OCI-LY7 (cell line): ENCODE measurements at regions not wholly inside any gene's neighbourhood (a gene's known extent, or its start where the extent isn't known, plus 50 kb on each side); places are given as distances from the start of the nearest gene placed in this dataset.
"Not testable (repeated sequence)": the region's sequence is repeated elsewhere in the genome, so short reads cannot be mapped to it uniquely, and the experiment has no call there.

Experiments
- BruUV-seq: library from RNA; stranded (reverse); fragments of 400-500 nt; replicated peaks from 2 replicates; lab custom pipeline; 2021; lab: Mats Ljungman, UMichigan
- CTCF ChIA-PET: fragments of 300-600 bp; sonication (Branson Sonifier 250); formaldehyde crosslinking; loops from one replicate; lab custom pipeline; 2022; ENCODE audit warnings: antibody characterized with exemption; ENCODE audit not compliant: unreplicated experiment; lab: Charles Lee
- POLR2A ChIA-PET: fragments of 300-600 bp; sonication (Branson Sonifier 250); formaldehyde crosslinking; loops from one replicate; lab custom pipeline; 2022; ENCODE audit warnings: antibody characterized with exemption; lab: Charles Lee
- DNase-seq: peaks from one replicate; pipeline ENCODE4 v3.0.0-alpha.2; 2015; ENCODE audit warnings: low spot score
- H2AFZ ChIP-seq: fragments of 200-600 bp; sonication (generic), shearing (Covaris generic); 2 replicates; pipeline ENCODE4 v1.6.1; 2014; ENCODE audit warnings: mild to moderate bottlenecking, antibody characterized with exemption, low read length, moderate library complexity
- H3K27ac ChIP-seq: fragments of 200-600 bp; sonication (generic); 2 replicates; pipeline ENCODE4 v1.5.1; 2014; ENCODE audit warnings: mixed run types, low read depth, mild to moderate bottlenecking, moderate library complexity, low read length, inconsistent platforms; ENCODE audit not compliant: poor library complexity, severe bottlenecking
- H3K36me3 ChIP-seq: fragments of 200-600 bp; sonication (generic); 2 replicates; pipeline ENCODE4 v1.6.1; 2014; ENCODE audit warnings: mild to moderate bottlenecking, antibody characterized with exemption, low read length, moderate library complexity, mixed read lengths; ENCODE audit not compliant: insufficient read depth
- H3K4me1 ChIP-seq: fragments of 200-600 bp; sonication (generic); 2 replicates; pipeline ENCODE4 v1.5.1; 2014; ENCODE audit warnings: mild to moderate bottlenecking, low read length; ENCODE audit not compliant: insufficient read depth, poor library complexity, severe bottlenecking
- H3K4me2 ChIP-seq: fragments of 200-600 bp; sonication (generic); 2 replicates; pipeline ENCODE4 v1.6.1; 2014; ENCODE audit warnings: mild to moderate bottlenecking, low read length
- H3K4me3 ChIP-seq: fragments of 200-600 bp; sonication (generic); 2 replicates; pipeline ENCODE4 v1.5.1; 2014; ENCODE audit warnings: mild to moderate bottlenecking, low read depth, low read length; ENCODE audit not compliant: poor library complexity, severe bottlenecking
- H3K79me2 ChIP-seq: fragments of 200-600 bp; sonication (generic); 2 replicates; pipeline ENCODE4 v1.6.1; 2016; ENCODE audit warnings: low read depth, mild to moderate bottlenecking, low read length, moderate library complexity, mixed read lengths; ENCODE audit not compliant: insufficient read depth
- H3K9me2 ChIP-seq: fragments of 200-600 bp; sonication (generic); 2 replicates; pipeline ENCODE4 v1.6.1; 2016; ENCODE audit warnings: mild to moderate bottlenecking, low read length, mixed read lengths; ENCODE audit not compliant: insufficient read depth
- H3K9me3 ChIP-seq: fragments of 200-600 bp; sonication (generic); 2 replicates; pipeline ENCODE4 v1.6.1; 2014; ENCODE audit warnings: mild to moderate bottlenecking, mixed run types, low read length, mixed read lengths
- H4K20me1 ChIP-seq: fragments of 200-600 bp; sonication (generic); 2 replicates; pipeline ENCODE4 v1.6.1; 2014; ENCODE audit warnings: mild to moderate bottlenecking, antibody characterized with exemption, low read length, moderate library complexity, mixed read lengths; ENCODE audit not compliant: insufficient read depth
- CTCF ChIP-seq: fragments of 200-600 bp; sonication (generic); conservative IDR thresholded peaks from 2 replicates; pipeline ENCODE4 v1.5.1; 2014; ENCODE audit warnings: mild to moderate bottlenecking, antibody characterized with exemption, low read length, moderate library complexity, mixed read lengths
- EZH2phosphoT487 ChIP-seq: fragments of 200-600 bp; sonication (generic); IDR thresholded peaks from 2 replicates; pipeline ENCODE4 v1.6.1; 2018; ENCODE audit warnings: low read depth, borderline replicate concordance, mild to moderate bottlenecking, mixed run types, antibody characterized with exemption, low read length, moderate library complexity, mixed read lengths
- intact Hi-C: fragments of 100-400 bp; cut with micrococcal nuclease; formaldehyde crosslinking; loops from one replicate; pipeline ENCODE4 v1.10.0; 2022; ENCODE audit not compliant: unreplicated experiment

GRCh38 chr7:112945046-112945445 lies 141.6 kb downstream of the GPR85 start:
- H3K4me1 ChIP-seq: peaks cover 8% of the 10 kb centered on the region
- ChIA-PET CTCF (no interaction called here), POLR2A (no interaction called here)
- H2AFZ ChIP-seq: no peak overlapping the region
- DNase-seq: no peak
- no peaks in the 10 kb centered on the region for H3K36me3 ChIP-seq
- no peak for TF ChIP-seq EZH2phosphoT487
- no peak for TF ChIP-seq CTCF
- H3K79me2 ChIP-seq: no peaks in the 10 kb centered on the region
- no peak overlapping the region for H3K27ac ChIP-seq
- H4K20me1 ChIP-seq: no peaks in the 10 kb centered on the region
- no peaks in the 10 kb centered on the region for H3K9me2 ChIP-seq
- BruUV-seq: no TSS peak
- intact Hi-C loops: no loop called here
- no peaks in the 10 kb centered on the region for H3K9me3 ChIP-seq
- no peak overlapping the region for H3K4me2 ChIP-seq
- H3K4me3 ChIP-seq: no peak overlapping the region

- no TSS peak for BruUV-seq
- no peak overlapping the region for H2AFZ ChIP-seq
- H3K4me3 ChIP-seq: no peak overlapping the region
- H3K9me3 ChIP-seq: no peaks in the 10 kb centered on the region
- no peaks in the 10 kb centered on the region for H3K9me2 ChIP-seq
- H3K36me3 ChIP-seq: no peaks in the 10 kb centered on the region
- H3K4me2 ChIP-seq: no peak overlapping the region
- peaks cover 13% of the 10 kb centered on the region for H3K79me2 ChIP-seq
- DNase-seq: no peak
- ChIA-PET CTCF (no interaction called here), POLR2A (no interaction called here)
- peaks cover 5% of the 10 kb centered on the region; the same call in 1 of the 2 replicates for H4K20me1 ChIP-seq
- intact Hi-C loops: no loop called here
- TF ChIP-seq EZH2phosphoT487 (no peak), CTCF (no peak)
- H3K27ac ChIP-seq: no peak overlapping the region
- peaks cover 13% of the 10 kb centered on the region for H3K4me1 ChIP-seq
Measured at GRCh38 chr7:112942981-112943380, 143.6 kb downstream of the GPR85 start.

- H3K9me3 ChIP-seq, H4K20me1 ChIP-seq, CTCF ChIA-PET, H3K4me3 ChIP-seq, H3K36me3 ChIP-seq, H3K27ac ChIP-seq, BruUV-seq, H2AFZ ChIP-seq, H3K9me2 ChIP-seq, DNase-seq, intact Hi-C loops, H3K4me2 ChIP-seq: not testable (repeated sequence)
- Histone ChIP-seq H3K4me1 (peaks cover 22% of the 10 kb centered on the region), H3K79me2 (peaks cover 21% of the 10 kb centered on the region)
- POLR2A ChIA-PET: interaction anchor here (1.4 kb wide), 1 partner anchor 201 kb away, joined by 5 read pairs; no protein-coding TSS in a partner anchor
Measured at GRCh38 chr7:112942125-112942524, 144.5 kb downstream of the GPR85 start.
